HCT116 (cell line): ENCODE measurements at regions not wholly inside any gene's neighbourhood (a gene's known extent, or its start where the extent isn't known, plus 50 kb on each side); places are given as distances from the start of the nearest gene placed in this dataset.

Experiments used
- ATAC-seq: fragments of 200-7000 bp; cut with Tn5 transposase; 2 replicates; pipeline ENCODE4 v1.9.1; 2020; ENCODE audit warnings: mild to moderate bottlenecking, moderate library complexity
- BruUV-seq: library from RNA; stranded (reverse); fragments of 400-500 nt; replicated peaks from 2 replicates; lab custom pipeline; 2021; lab: Mats Ljungman, UMichigan
- CTCF ChIA-PET: fragments of 300-600 bp; sonication (Branson Sonifier 250); formaldehyde crosslinking; loops from one replicate; lab custom pipeline; 2021; ENCODE audit warnings: antibody characterized with exemption; lab: Charles Lee
- POLR2A ChIA-PET: fragments of 300-600, 350-600 bp; sonication (Branson Sonifier 250); formaldehyde crosslinking; loops from one replicate; lab custom pipeline; 2021; ENCODE audit warnings: antibody characterized with exemption; lab: Charles Lee
- RAD21 ChIA-PET, 2 experiments: fragments of 300-600 bp; sonication (Branson Sonifier 250); formaldehyde crosslinking; loops; one replicate each; lab custom pipeline; 2023; ENCODE audit warnings: low total read pairs in 2 of 2; ENCODE audit not compliant: uncharacterized antibody in 2 of 2, unreplicated experiment in 2 of 2, low non-redundant PET in 1 of 2; lab: Charles Lee
- DNase-seq: peaks from one replicate; pipeline ENCODE4 v3.0.0-alpha.2; 2010; ENCODE audit warnings: low read depth, low spot score
- H2AFZ ChIP-seq: fragments of 200-600 bp; shearing (Covaris generic), sonication (generic); 2 replicates; pipeline ENCODE4 v1.6.1; 2017; ENCODE audit warnings: low read depth, mixed run types, mixed read lengths, antibody characterized with exemption, low read length; ENCODE audit not compliant: poor library complexity, severe bottlenecking
- H3K27ac ChIP-seq: 2 replicates; pipeline ENCODE4 v1.5.1; 2012; ENCODE audit warnings: low read depth, low read length
- H3K27me3 ChIP-seq: fragments of 200-600 bp; sonication (generic); 2 replicates; pipeline ENCODE4 v1.6.1; 2016; ENCODE audit warnings: mixed run types, low read length, mixed read lengths; ENCODE audit not compliant: insufficient read depth
- H3K36me3 ChIP-seq, 2 experiments: fragments of 200-500 bp in 1 of 2; fragments of 200-600 bp in 1 of 2; sonication (Bioruptor generic) in 1 of 2; sonication (generic) in 1 of 2; 2 replicates each; pipeline versions ENCODE4 v1.5.1 to v1.6.1; 2014 to 2016; ENCODE audit warnings: low read length in 2 of 2, inconsistent platforms in 1 of 2, mixed read lengths in 1 of 2, mixed run types in 1 of 2; ENCODE audit not compliant: insufficient read depth in 2 of 2, control insufficient read depth in 1 of 2
- H3K4me1 ChIP-seq, 2 experiments: fragments of 200-600 bp in 1 of 2; sonication (generic) in 1 of 2; 2 replicates each; pipeline versions ENCODE4 v1.5.1 to v1.6.1; 2012 to 2017; ENCODE audit warnings: low read length in 2 of 2, inconsistent platforms in 1 of 2, mild to moderate bottlenecking in 1 of 2, mixed read lengths in 1 of 2, mixed run types in 1 of 2, moderate library complexity in 1 of 2; ENCODE audit not compliant: insufficient read depth in 2 of 2, control insufficient read depth in 1 of 2
- H3K4me2 ChIP-seq: fragments of 200-600 bp; sonication (generic); 2 replicates; pipeline ENCODE4 v1.6.1; 2017; ENCODE audit warnings: mixed run types, low read length, mixed read lengths
- H3K4me3 ChIP-seq, 2 experiments: fragments of 200-600 bp in 1 of 2; sonication (generic) in 1 of 2; replicated peaks in 1 of 2; 2 replicates each; pipeline ENCODE4 v1.5.1; 2011 to 2016; ENCODE audit warnings: low read length in 2 of 2, control low read depth in 1 of 2, low read depth in 1 of 2, mild to moderate bottlenecking in 1 of 2, mixed read lengths in 1 of 2, mixed run types in 1 of 2
- H3K79me2 ChIP-seq: fragments of 200-600 bp; sonication (generic); 2 replicates; pipeline ENCODE4 v1.6.1; 2017; ENCODE audit warnings: mild to moderate bottlenecking, mixed run types, low read length, moderate library complexity, mixed read lengths; ENCODE audit not compliant: insufficient read depth
- H3K9ac ChIP-seq: fragments of 200-600 bp; sonication (generic); 2 replicates; pipeline ENCODE4 v1.6.1; 2016; ENCODE audit warnings: low read length, mixed read lengths
- H3K9me2 ChIP-seq: fragments of 200-600 bp; sonication (generic), shearing (Covaris generic); 2 replicates; pipeline ENCODE4 v1.6.1; 2017; ENCODE audit warnings: mixed run types, mild to moderate bottlenecking, moderate library complexity; ENCODE audit not compliant: insufficient read depth
- H3K9me3 ChIP-seq, 2 experiments: fragments of 200-500 bp in 1 of 2; fragments of 200-600 bp in 1 of 2; sonication (Bioruptor generic) in 1 of 2; sonication (generic) in 1 of 2; 2 replicates each; pipeline ENCODE4 v1.6.1; 2014 to 2017; ENCODE audit warnings: low read length in 2 of 2, mixed read lengths in 2 of 2, inconsistent platforms in 1 of 2, low read depth in 1 of 2, mild to moderate bottlenecking in 1 of 2, mixed run types in 1 of 2, moderate library complexity in 1 of 2; ENCODE audit not compliant: control insufficient read depth in 1 of 2, insufficient read depth in 1 of 2
- H4K20me1 ChIP-seq: fragments of 200-600 bp; sonication (generic), shearing (Covaris generic); 2 replicates; pipeline ENCODE4 v1.6.1; 2017; ENCODE audit warnings: mixed run types, mild to moderate bottlenecking, moderate library complexity; ENCODE audit not compliant: insufficient read depth
- CBX3 ChIP-seq: IDR thresholded peaks from 2 replicates; pipeline ENCODE4 v1.6.1; 2012; ENCODE audit warnings: low read depth
- EGR1 ChIP-seq: IDR thresholded peaks from 2 replicates; pipeline ENCODE4 v1.6.1; 2012; ENCODE audit warnings: low read depth
- ELF1 ChIP-seq: IDR thresholded peaks from 2 replicates; pipeline ENCODE4 v1.6.1; 2012; ENCODE audit warnings: low read depth, borderline replicate concordance
- EZH2 ChIP-seq: fragments of 200-600 bp; sonication (generic); IDR thresholded peaks from 2 replicates; pipeline ENCODE4 v1.6.1; 2017; ENCODE audit warnings: antibody characterized with exemption, mixed run types
- JUND ChIP-seq: IDR thresholded peaks from 2 replicates; pipeline ENCODE4 v1.6.1; 2012
- POLR2A ChIP-seq: IDR thresholded peaks from 2 replicates; pipeline ENCODE4 v1.7.0; 2011; ENCODE audit warnings: borderline replicate concordance; ENCODE audit not compliant: insufficient read depth, insufficient read length; ENCODE audit errors: extremely low read depth
- POLR2AphosphoS5 ChIP-seq: IDR thresholded peaks from 2 replicates; pipeline ENCODE4 v1.6.1; 2011; ENCODE audit warnings: mild to moderate bottlenecking, low read depth, low read length, moderate library complexity
- SP1 ChIP-seq: IDR thresholded peaks from 2 replicates; pipeline ENCODE4 v1.6.1; 2012; ENCODE audit warnings: low read depth
- TCF7L2 ChIP-seq: IDR thresholded peaks from 2 replicates; pipeline ENCODE4 v1.7.0; 2011; ENCODE audit warnings: borderline replicate concordance, inconsistent platforms; ENCODE audit not compliant: insufficient read depth, insufficient read length; ENCODE audit errors: extremely low read depth
- YY1 ChIP-seq: IDR thresholded peaks from 2 replicates; pipeline ENCODE4 v1.6.1; 2011; ENCODE audit warnings: low read length, low read depth, moderate library complexity, mild to moderate bottlenecking; ENCODE audit not compliant: insufficient replicate concordance; ENCODE audit errors: extremely low read depth
- ZFX ChIP-seq: fragments of 450-650 bp; IDR thresholded peaks from 2 replicates; pipeline ENCODE4 v1.6.1; 2017
- ZNF274 ChIP-seq: fragments of 200-500 bp; sonication (Bioruptor generic); IDR thresholded peaks from 2 replicates; pipeline ENCODE4 v1.6.1; 2014; ENCODE audit warnings: mild to moderate bottlenecking, low read depth, low read length, inconsistent platforms
- intact Hi-C: fragments of 100-400 bp; cut with micrococcal nuclease; formaldehyde crosslinking; loops from 2 replicates; pipeline ENCODE4 v1.10.0; 2022
- TF ChIP-seq, protein P1 (sequence below): IDR thresholded peaks from 2 replicates; pipeline ENCODE4 v1.6.1; 2012
- TF ChIP-seq, protein P2 (sequence below): IDR thresholded peaks from 2 replicates; pipeline ENCODE4 v1.6.1; 2012
- TF ChIP-seq, protein P3 (sequence below): IDR thresholded peaks from 2 replicates; pipeline ENCODE4 v1.6.1; 2012; ENCODE audit warnings: low read depth
- TF ChIP-seq, protein P4 (sequence below), 3 experiments: fragments of 200-600 bp in 1 of 3; sonication (generic) in 1 of 3; IDR thresholded peaks in 2 of 3; conservative IDR thresholded peaks in 1 of 3; 2 replicates each; pipeline ENCODE4 v1.5.1; 2012 to 2017; ENCODE audit warnings: low read depth in 2 of 3, low read length in 2 of 3, antibody characterized with exemption in 1 of 3, borderline replicate concordance in 1 of 3, control low read depth in 1 of 3, mild to moderate bottlenecking in 1 of 3, mixed read lengths in 1 of 3, mixed run types in 1 of 3, moderate library complexity in 1 of 3; ENCODE audit not compliant: insufficient read depth in 1 of 3

DNA sequence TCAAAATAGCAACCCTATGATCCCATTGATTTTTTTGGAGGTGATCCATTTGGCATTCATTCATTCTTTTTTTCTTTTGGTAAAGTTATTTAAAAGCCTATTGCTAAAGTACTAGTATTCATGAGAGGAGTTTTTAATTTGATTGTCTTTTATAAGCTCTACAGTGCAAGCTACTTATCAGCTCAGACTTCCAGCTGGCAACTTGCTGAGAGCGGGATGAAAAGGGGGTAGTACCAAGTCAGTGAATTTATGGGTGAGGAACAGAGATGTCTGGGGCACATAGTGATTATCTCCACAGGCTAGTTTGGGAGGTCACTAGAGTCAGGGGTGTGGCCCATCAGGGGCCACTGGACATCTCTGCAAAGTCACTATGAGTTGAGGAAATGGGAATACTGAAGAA, 202.4 kb downstream of the PIK3C3 start:
- H3K9me3 ChIP-seq = no peaks in the 10 kb centered on the region
- no peak for DNase-seq
- intact Hi-C loops = no loop called here
- H3K27ac ChIP-seq = no peak overlapping the region
- no peak for ATAC-seq
- no peak overlapping the region for H3K4me2 ChIP-seq
- CTCF ChIA-PET = no interaction called here
- H3K36me3 ChIP-seq = no peaks in the 10 kb centered on the region
- H3K4me3 ChIP-seq = no peak overlapping the region
- TF ChIP-seq, protein P1, sequence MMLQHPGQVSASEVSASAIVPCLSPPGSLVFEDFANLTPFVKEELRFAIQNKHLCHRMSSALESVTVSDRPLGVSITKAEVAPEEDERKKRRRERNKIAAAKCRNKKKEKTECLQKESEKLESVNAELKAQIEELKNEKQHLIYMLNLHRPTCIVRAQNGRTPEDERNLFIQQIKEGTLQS = no peak
- TF ChIP-seq ZNF274 (no peak), POLR2AphosphoS5 (no peak), EGR1 (no peak), CBX3 (no peak), TCF7L2 (no peak), ZFX (no peak), ELF1 (no peak), JUND (no peak), YY1 (no peak), POLR2A (no peak), EZH2 (no peak), SP1 (no peak)
- TF ChIP-seq, protein P2, sequence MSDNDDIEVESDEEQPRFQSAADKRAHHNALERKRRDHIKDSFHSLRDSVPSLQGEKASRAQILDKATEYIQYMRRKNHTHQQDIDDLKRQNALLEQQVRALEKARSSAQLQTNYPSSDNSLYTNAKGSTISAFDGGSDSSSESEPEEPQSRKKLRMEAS = no peak
- TF ChIP-seq, protein P3, sequence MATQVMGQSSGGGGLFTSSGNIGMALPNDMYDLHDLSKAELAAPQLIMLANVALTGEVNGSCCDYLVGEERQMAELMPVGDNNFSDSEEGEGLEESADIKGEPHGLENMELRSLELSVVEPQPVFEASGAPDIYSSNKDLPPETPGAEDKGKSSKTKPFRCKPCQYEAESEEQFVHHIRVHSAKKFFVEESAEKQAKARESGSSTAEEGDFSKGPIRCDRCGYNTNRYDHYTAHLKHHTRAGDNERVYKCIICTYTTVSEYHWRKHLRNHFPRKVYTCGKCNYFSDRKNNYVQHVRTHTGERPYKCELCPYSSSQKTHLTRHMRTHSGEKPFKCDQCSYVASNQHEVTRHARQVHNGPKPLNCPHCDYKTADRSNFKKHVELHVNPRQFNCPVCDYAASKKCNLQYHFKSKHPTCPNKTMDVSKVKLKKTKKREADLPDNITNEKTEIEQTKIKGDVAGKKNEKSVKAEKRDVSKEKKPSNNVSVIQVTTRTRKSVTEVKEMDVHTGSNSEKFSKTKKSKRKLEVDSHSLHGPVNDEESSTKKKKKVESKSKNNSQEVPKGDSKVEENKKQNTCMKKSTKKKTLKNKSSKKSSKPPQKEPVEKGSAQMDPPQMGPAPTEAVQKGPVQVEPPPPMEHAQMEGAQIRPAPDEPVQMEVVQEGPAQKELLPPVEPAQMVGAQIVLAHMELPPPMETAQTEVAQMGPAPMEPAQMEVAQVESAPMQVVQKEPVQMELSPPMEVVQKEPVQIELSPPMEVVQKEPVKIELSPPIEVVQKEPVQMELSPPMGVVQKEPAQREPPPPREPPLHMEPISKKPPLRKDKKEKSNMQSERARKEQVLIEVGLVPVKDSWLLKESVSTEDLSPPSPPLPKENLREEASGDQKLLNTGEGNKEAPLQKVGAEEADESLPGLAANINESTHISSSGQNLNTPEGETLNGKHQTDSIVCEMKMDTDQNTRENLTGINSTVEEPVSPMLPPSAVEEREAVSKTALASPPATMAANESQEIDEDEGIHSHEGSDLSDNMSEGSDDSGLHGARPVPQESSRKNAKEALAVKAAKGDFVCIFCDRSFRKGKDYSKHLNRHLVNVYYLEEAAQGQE = no peak
- TF ChIP-seq, protein P4, sequence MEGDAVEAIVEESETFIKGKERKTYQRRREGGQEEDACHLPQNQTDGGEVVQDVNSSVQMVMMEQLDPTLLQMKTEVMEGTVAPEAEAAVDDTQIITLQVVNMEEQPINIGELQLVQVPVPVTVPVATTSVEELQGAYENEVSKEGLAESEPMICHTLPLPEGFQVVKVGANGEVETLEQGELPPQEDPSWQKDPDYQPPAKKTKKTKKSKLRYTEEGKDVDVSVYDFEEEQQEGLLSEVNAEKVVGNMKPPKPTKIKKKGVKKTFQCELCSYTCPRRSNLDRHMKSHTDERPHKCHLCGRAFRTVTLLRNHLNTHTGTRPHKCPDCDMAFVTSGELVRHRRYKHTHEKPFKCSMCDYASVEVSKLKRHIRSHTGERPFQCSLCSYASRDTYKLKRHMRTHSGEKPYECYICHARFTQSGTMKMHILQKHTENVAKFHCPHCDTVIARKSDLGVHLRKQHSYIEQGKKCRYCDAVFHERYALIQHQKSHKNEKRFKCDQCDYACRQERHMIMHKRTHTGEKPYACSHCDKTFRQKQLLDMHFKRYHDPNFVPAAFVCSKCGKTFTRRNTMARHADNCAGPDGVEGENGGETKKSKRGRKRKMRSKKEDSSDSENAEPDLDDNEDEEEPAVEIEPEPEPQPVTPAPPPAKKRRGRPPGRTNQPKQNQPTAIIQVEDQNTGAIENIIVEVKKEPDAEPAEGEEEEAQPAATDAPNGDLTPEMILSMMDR (IDR thresholded peaks at IDR 0.05 in 2 of 3, conservative IDR thresholded peaks at IDR 0.05 in 1 of 3; ENCODE audit: borderline replicate concordance in 1 of 3, insufficient read depth in 1 of 3, low read depth in 2 of 3, low read length in 2 of 3) = no peak
- no peak overlapping the region for H3K9ac ChIP-seq
- POLR2A ChIA-PET = no interaction called here
- H4K20me1 ChIP-seq = no peaks in the 10 kb centered on the region
- no peak overlapping the region for H2AFZ ChIP-seq
- no peaks in the 10 kb centered on the region for H3K9me2 ChIP-seq
- no peaks in the 10 kb centered on the region for H3K4me1 ChIP-seq
- no peaks in the 10 kb centered on the region for H3K79me2 ChIP-seq
- H3K27me3 ChIP-seq = no peaks in the 10 kb centered on the region
- no TSS peak for BruUV-seq
- RAD21 ChIA-PET = no interaction called here
